Activated CD8-positive, alpha-beta memory T cell treated with anti-CD3 and anti-CD28 coated beads for 1 hour (primary cell): ENCODE measurements at regions not wholly inside any gene's neighbourhood (a gene's known extent, or its start where the extent isn't known, plus 50 kb on each side); places are given as distances from the start of the nearest gene placed in this dataset.
"Not testable (repeated sequence)": the region's sequence is repeated elsewhere in the genome, so short reads cannot be mapped to it uniquely, and the experiment has no call there.

Experiments used
- DNase-seq, 2 donors: peaks; one replicate each; pipeline ENCODE4 v3.0.0-alpha.2; 2020; ENCODE audit warnings: low read depth in 1 of 2; ENCODE audit errors: extremely low read depth in 1 of 2

- not testable (repeated sequence) for DNase-seq
These were observed 357.6 kb downstream of the ADGRD1 start for GRCh38 chr12:131311279-131311722.

- DNase-seq = no peak
These were observed 358.1 kb downstream of the ADGRD1 start for GRCh38 chr12:131311764-131312163.

GRCh38 chr12:131312382-131312781 is 358.7 kb downstream of the ADGRD1 start:
- not testable (repeated sequence) for DNase-seq

GRCh38 chr12:131312793-131313545 is 359.3 kb downstream of the ADGRD1 start:
- no peak for DNase-seq

GRCh38 chr12:131313635-131314034 is 359.9 kb downstream of the ADGRD1 start:
- no peak for DNase-seq

- no peak for DNase-seq
These were observed 360.9 kb downstream of the ADGRD1 start for GRCh38 chr12:131314524-131315090.

GRCh38 chr12:131315601-131316000 is 361.9 kb downstream of the ADGRD1 start:
- no peak for DNase-seq

- no peak for DNase-seq
These were observed 362.7 kb downstream of the ADGRD1 start for GRCh38 chr12:131316388-131316787.

GRCh38 chr12:131318045-131318685 is 364.5 kb downstream of the ADGRD1 start:
- DNase-seq = no peak

GRCh38 chr12:131321988-131322387 is 368.3 kb downstream of the ADGRD1 start:
- no peak for DNase-seq

- not testable (repeated sequence) for DNase-seq
These were observed 368.8 kb downstream of the ADGRD1 start for GRCh38 chr12:131322460-131322859.

GRCh38 chr12:131323879-131324278 is 370.2 kb downstream of the ADGRD1 start:
- DNase-seq = no peak

GRCh38 chr12:131327521-131328488 is 374.1 kb downstream of the ADGRD1 start:
- DNase-seq = no peak

GRCh38 chr12:131328861-131329845 is 375.4 kb downstream of the ADGRD1 start:
- not testable (repeated sequence) for DNase-seq

- no peak for DNase-seq
These were observed 376.6 kb downstream of the ADGRD1 start for GRCh38 chr12:131330106-131330815.

- DNase-seq = no peak
These were observed 377.5 kb downstream of the ADGRD1 start for GRCh38 chr12:131331148-131331750.

- DNase-seq = no peak
These were observed 378.5 kb downstream of the ADGRD1 start for GRCh38 chr12:131332224-131332623.

GRCh38 chr12:131333136-131333535 is 377.8 kb upstream of the SFSWAP start:
- no peak for DNase-seq
